Thyroid gland (tissue), 4 donors: ENCODE measurements at regions not wholly inside any gene's neighbourhood (a gene's known extent, or its start where the extent isn't known, plus 50 kb on each side); places are given as distances from the start of the nearest gene placed in this dataset.

Source experiments
- POLR2A ChIP-seq, 2 donors: fragments of 450-650 bp; IDR thresholded peaks; one replicate each; pipeline ENCODE4 v1.6.1; 2017; ENCODE audit warnings: antibody characterized with exemption in 2 of 2, mild to moderate bottlenecking in 2 of 2, moderate library complexity in 1 of 2
- TF ChIP-seq, protein P1 (sequence below), 6 experiments: fragments of 200-600 bp in 3 of 6; fragments of 450-650 bp in 3 of 6; sonication (generic) in 3 of 6; IDR thresholded peaks; one replicate each; pipeline ENCODE4 v1.5.1; 2016 to 2019; ENCODE audit warnings: antibody characterized with exemption in 6 of 6, mild to moderate bottlenecking in 2 of 6, inconsistent platforms in 1 of 6, moderate library complexity in 1 of 6

DNA sequence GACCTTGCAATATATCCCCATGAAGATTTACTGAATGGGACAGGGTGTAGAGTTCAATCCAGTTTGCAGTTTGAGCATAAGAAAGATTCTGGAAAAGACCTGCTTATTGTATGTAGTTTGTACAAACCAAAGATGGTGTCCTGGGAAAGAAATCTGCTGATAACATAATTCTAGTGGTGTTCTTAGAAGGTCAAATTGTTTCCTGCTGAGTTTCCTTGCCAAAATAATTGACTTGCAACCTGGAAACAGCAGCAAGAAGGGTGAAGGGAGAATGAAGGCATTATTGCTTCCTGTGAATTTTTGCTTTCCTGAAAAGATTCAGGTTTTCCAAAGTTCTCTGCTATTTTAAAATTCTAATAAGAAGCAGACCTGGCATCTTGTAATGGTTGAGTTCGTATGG, 222.9 kb downstream of the KIF20B start:
- TF ChIP-seq, protein P1, sequence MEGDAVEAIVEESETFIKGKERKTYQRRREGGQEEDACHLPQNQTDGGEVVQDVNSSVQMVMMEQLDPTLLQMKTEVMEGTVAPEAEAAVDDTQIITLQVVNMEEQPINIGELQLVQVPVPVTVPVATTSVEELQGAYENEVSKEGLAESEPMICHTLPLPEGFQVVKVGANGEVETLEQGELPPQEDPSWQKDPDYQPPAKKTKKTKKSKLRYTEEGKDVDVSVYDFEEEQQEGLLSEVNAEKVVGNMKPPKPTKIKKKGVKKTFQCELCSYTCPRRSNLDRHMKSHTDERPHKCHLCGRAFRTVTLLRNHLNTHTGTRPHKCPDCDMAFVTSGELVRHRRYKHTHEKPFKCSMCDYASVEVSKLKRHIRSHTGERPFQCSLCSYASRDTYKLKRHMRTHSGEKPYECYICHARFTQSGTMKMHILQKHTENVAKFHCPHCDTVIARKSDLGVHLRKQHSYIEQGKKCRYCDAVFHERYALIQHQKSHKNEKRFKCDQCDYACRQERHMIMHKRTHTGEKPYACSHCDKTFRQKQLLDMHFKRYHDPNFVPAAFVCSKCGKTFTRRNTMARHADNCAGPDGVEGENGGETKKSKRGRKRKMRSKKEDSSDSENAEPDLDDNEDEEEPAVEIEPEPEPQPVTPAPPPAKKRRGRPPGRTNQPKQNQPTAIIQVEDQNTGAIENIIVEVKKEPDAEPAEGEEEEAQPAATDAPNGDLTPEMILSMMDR (IDR thresholded peaks at IDR 0.05) = no peak
- no peak for TF ChIP-seq POLR2A (IDR thresholded peaks at IDR 0.05)
